T-helper 1 cell (primary cell): ENCODE measurements at regions not wholly inside any gene's neighbourhood (a gene's known extent, or its start where the extent isn't known, plus 50 kb on each side); places are given as distances from the start of the nearest gene placed in this dataset.

Experiments
- DNase-seq, 5 donors: peaks; one replicate each; pipeline ENCODE4 v3.0.0-alpha.2; 2012 to 2020

- no peak for DNase-seq
These were observed 461.5 kb upstream of the MKI67 start for GRCh38 chr10:128587689-128588088.

GRCh38 chr10:128588402-128588801 is 462.2 kb upstream of the MKI67 start:
- no peak for DNase-seq

DNA sequence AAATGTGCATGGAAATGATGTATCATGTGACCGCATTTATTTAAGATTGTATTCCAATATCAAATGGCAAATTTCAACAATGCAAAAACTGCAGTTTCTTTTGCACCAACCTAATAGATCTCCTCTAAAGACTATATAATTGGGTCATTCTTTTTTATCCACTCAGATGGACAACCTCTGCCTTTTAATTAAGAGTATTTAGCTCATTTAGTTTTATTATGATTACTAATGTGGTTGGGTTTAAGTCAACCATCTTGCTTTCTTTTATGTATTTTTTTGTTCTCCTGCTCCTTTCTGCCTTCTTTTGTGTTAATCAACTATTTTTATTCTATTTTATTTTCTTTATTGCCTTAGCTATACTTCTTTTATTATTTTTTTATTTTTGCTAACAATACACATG is 468.5 kb upstream of the MKI67 start:
- DNase-seq: no peak

DNA sequence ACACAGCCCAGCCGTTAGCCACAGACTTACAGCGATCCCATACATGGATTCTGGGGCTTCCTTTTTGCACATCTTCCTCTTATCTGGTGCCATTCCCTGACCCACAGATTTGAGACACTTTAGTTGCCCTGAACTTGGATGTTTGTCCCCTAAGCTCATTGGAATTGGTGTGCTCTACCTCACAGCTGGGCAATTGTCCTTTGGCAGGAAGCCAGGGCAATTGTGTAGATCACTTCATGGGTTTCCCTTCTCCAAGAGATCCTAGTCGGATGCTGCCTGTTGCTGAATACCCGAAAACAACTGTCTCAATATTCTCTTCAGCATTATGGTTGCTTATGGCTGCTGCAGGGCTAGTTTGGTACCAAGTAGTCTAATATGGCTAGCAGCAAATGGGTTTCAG is 470.7 kb upstream of the MKI67 start:
- DNase-seq: no peak

DNA sequence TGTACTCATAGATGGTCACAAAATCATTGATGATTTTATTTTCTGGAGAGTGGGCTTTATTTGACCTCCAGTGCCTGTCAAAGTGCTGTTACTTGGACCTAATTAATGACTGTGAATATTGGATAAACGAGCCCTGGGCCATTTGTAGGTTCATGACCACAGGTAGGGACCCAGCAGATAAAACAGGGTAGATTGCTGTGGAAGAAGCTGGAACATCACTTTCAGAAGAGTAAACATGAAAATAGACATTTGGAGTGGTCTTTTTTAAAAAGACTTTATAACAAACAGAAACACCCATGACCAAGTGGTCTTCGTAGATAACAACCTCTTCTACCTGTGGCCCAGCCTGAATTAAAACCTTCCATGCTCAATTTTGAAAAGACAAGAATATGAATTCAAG is 472.8 kb upstream of the MKI67 start:
- DNase-seq: no peak

DNA sequence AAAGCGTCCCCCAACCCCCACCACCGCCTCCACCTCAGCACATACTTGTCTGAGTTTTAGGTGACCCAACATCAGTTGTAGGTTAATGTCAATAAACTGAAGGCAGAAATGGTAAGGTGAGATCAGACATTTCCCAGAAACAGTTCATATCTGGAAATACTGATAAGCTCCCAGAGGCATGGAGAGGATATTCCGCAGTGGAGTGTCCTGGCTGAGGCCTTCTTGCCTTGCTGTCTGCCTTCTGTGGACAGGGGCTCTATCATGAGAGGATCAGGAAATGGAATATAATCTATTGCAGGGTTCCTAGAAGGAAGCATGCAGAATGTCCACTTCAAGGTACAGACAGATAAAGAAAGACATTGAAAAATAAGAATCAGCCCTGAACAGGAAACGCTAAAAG is 473.3 kb upstream of the MKI67 start:
- no peak for DNase-seq

GRCh38 chr10:128602183-128602582 is 476.0 kb upstream of the MKI67 start:
- no peak for DNase-seq

GRCh38 chr10:128604025-128604424 is 477.8 kb upstream of the MKI67 start:
- DNase-seq: no peak

GRCh38 chr10:128605180-128605579 is 479.0 kb upstream of the MKI67 start:
- DNase-seq: no peak

GRCh38 chr10:128606055-128606454 is 479.8 kb upstream of the MKI67 start:
- DNase-seq: no peak

- no peak for DNase-seq
These were observed 482.6 kb upstream of the MKI67 start for GRCh38 chr10:128608791-128609190.

- no peak for DNase-seq
These were observed 483.2 kb upstream of the MKI67 start for GRCh38 chr10:128609460-128609859.

DNA sequence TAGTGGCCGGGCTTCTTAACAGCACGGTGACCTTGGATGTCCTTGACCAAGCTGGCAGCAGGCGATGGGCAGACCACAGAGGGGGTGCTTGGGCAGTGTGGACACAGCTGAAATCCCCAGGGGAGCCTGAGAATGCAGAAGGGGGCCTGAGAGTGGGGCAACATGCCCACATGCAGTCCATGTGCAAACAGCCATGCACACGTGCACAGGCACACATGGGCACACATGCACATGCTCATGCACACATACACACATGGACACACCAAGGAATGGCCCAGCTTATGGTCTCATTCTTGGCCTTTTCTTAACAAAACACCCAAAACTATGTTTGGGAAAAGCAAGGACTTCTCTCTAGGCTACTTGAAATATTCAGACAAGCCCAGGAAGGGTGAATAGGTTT is 483.9 kb upstream of the MKI67 start:
- no peak for DNase-seq

DNA sequence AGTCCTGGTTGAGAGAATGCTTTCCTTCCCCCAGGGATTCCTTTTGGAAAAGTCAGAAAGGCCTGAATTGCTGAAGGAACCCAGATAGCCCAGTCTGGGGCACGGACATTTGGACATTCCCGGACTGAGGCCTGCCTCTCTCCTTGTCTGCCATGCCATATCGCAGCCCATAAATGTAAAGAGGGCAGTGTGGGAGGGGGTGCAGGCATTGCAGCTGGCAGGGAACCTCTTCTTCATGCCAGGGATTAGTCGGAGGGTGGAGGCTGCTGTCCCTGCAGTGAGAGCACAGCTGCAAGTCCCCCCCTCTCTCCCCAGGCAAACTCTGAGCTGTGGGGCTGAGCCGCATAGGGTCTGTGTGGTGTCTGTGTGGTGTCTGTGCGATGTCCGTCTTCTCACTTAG is 486.0 kb upstream of the MKI67 start:
- no peak for DNase-seq

GRCh38 chr10:128612631-128613030 is 486.4 kb upstream of the MKI67 start:
- DNase-seq: no peak

- no peak for DNase-seq
These were observed 487.9 kb upstream of the MKI67 start for GRCh38 chr10:128614016-128614605.

DNA sequence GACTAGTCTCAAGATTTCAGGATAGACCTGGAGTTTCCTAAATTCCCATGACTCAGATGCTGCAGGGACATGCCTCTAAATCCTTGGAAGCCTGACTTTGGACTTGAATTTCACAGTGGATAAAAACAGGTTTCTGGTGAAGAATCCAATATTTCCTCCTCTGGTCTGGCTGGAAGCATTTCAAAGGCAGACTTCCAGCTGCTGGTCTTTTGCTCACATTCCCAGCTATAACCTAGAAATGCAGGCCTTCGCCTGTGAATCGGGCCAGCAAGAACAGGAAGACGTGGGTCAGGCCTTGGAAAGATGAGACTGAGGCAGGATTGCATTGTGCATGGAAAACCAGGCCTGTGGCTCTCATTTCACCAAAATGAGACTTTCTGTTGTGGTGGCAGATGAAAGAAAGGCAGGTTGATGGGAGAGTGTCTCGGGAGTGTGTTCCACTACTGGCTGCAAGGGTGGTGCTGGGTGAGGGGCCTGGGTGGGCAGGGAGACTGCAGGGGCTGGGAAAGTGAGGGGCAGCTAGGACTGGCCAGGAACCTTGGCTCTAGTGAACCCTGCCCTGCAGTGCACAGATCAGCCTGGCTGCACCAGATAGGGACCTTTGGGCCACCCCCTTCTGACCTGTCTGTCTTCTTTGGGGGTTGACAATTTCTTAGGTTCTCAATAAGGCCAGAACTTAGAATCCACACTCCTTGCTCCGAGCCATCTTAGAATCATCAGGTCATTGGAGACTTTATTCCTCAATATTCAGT is 488.8 kb upstream of the MKI67 start:
- no peak for DNase-seq

DNA sequence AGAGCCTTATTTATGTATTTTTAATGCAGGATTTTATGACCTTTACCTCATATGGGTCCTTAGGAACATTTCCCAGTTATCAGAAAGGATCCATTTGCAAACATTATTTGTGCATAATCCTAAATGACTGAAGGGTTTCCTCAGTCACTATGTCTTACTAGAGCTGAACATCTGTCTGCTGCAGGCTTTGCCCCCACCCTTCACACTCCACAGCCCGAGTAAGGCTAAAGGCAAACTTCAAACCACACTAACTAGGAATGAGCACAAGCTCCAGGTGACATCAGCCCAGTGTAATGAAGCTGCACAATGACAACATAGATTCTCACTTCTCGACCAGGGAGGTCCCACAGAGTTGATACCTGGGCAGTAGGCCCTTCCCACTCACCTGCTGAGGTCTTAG is 491.3 kb upstream of the MKI67 start:
- DNase-seq: no peak

- no peak for DNase-seq
These were observed 496.5 kb upstream of the MKI67 start for GRCh38 chr10:128622706-128623105.

GRCh38 chr10:128623776-128624175 is 497.6 kb upstream of the MKI67 start:
- DNase-seq: no peak

DNA sequence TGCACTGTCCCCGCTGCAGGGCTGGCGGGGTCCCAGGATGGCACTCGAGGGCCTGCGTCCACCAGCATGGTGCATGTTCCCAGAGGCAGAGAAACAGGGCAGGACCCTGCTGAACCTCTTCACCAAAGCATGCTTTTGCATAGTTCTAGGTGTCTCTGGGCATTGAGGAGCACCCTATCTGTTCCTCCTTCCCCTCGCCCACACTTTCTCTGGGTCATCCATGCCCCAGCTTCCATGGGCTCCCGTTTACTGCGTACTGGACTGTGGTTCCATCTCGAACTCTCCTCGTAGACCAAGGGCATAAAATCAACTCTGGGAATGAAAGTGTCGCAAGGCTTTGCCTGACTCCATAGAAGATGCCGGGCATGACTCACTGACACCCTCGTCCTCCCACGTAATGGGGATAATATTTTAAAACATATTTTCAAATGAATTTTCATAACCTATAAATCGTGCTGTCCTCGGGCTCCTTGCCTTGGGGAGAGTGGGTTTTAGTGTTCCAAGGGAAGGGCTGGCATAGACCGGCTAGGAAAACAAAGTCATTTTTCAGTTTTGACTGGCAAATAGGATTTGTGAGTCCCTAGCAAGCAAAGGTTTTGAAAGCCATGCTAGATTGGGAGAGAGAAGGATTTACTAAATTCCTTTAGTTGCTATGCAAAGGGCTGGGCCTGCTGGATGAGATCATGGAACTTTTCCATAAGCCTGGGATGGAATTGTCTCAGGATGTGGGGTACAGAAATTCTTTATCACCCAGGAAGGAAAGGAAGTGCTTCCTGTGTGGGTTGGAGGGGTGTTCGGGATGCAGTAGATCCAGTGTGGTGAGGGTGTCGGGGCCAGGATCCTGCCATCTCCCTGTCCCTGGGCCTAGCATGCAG is 498.7 kb upstream of the MKI67 start:
- DNase-seq: no peak

DNA sequence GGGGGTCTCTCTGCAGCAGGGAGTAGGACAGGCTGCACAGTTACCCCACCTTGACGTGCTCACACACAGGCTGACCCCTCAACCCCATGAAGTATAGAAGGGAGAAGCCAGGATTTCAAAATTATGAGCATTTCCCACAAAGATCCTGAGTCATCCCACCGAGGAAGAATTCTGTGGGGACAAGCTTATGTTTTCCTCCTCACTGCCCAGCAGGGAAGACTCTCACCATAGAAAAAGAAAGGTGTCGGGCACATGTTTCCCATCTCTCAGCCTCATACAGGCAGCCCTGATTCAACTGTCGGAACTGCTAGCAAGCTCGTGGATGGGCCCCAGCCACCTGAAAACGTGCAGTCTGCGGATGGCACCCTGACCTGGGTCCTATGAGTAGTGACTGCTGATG is 499.7 kb upstream of the MKI67 start:
- DNase-seq: no peak

DNA sequence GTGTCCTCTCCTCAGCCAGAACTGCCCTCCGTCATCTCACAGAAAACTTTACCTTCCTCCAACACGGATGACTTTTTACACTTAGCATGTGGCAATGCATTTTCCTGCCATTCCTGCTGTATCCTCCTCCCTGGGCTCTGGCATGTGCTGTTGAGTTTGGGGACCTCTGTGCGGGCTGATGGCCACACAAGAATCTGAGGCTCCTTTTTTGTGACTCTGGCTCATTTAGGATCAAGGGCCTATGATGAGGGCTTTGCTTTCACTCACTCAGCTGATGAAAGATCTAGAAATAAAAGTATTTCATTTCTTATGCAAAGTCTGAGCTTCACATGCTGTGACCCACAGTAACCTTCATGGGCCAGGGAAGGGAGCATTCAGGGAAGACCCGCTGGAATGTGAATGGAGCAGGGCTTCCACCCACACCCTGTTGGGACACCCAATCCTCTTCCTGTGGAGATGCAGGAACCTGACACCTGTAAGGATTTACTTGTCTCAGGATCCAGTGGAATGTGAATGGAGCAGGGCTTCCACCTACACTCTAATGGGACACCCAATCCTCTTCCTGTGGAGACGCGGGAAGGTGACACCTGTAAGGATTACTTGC is 500.3 kb upstream of the MKI67 start:
- DNase-seq: no peak
